KMS-11 (cell line): ENCODE measurements at regions not wholly inside any gene's neighbourhood (a gene's known extent, or its start where the extent isn't known, plus 50 kb on each side); places are given as distances from the start of the nearest gene placed in this dataset.

ENCODE experiments used
- H2AFZ ChIP-seq: fragments of 200-600 bp; sonication (generic); 2 replicates; pipeline ENCODE4 v1.6.1; 2016; ENCODE audit warnings: antibody characterized with exemption, mixed run types, low read depth
- H3K27ac ChIP-seq: fragments of 200-600 bp; sonication (generic); 2 replicates; pipeline ENCODE4 v1.6.1; 2016; ENCODE audit warnings: mild to moderate bottlenecking, mixed run types
- H3K27me3 ChIP-seq: fragments of 200-600 bp; sonication (generic); 2 replicates; pipeline ENCODE4 v1.6.1; 2017; ENCODE audit warnings: mild to moderate bottlenecking, low read depth, mixed run types, moderate library complexity; ENCODE audit not compliant: insufficient read depth
- H3K36me3 ChIP-seq: fragments of 200-600 bp; sonication (generic); 2 replicates; pipeline ENCODE4 v1.6.1; 2017; ENCODE audit warnings: mild to moderate bottlenecking, mixed run types; ENCODE audit not compliant: insufficient read depth
- H3K4me1 ChIP-seq: fragments of 200-600 bp; sonication (generic); 2 replicates; pipeline ENCODE4 v1.6.1; 2016; ENCODE audit warnings: mild to moderate bottlenecking, low read depth, mixed run types; ENCODE audit not compliant: poor library complexity, severe bottlenecking
- H3K4me2 ChIP-seq: fragments of 200-600 bp; sonication (generic); 2 replicates; pipeline ENCODE4 v1.7.0; 2016; ENCODE audit warnings: mild to moderate bottlenecking, mixed run types
- H3K4me3 ChIP-seq: fragments of 200-600 bp; sonication (generic); IDR thresholded peaks from 2 replicates; pipeline ENCODE4 v1.6.1; 2017; ENCODE audit warnings: low read depth, low read length, mixed read lengths; ENCODE audit not compliant: insufficient read depth
- H3K79me2 ChIP-seq: fragments of 200-600 bp; sonication (generic); 2 replicates; pipeline ENCODE4 v1.6.1; 2016; ENCODE audit warnings: low read depth, mixed run types; ENCODE audit not compliant: insufficient read depth
- H3K9ac ChIP-seq: fragments of 200-600 bp; sonication (generic); 2 replicates; pipeline ENCODE4 v1.6.1; 2016; ENCODE audit warnings: mild to moderate bottlenecking, mixed run types
- H4K20me1 ChIP-seq: fragments of 200-600 bp; sonication (generic); 2 replicates; pipeline ENCODE4 v1.6.1; 2016; ENCODE audit warnings: mild to moderate bottlenecking, mixed run types; ENCODE audit not compliant: insufficient read depth
- CTCF ChIP-seq: fragments of 200-600 bp; sonication (generic); conservative IDR thresholded peaks from 2 replicates; pipeline ENCODE4 v1.6.1; 2017; ENCODE audit warnings: low read depth, mild to moderate bottlenecking, antibody characterized with exemption, low read length, moderate library complexity, mixed read lengths

GRCh38 chr19:27892500-27892899 is 1320.5 kb downstream of the UQCRFS1 start:
- Histone ChIP-seq H3K9ac (no peak overlapping the region), H3K4me1 (no peaks in the 10 kb centered on the region), H3K4me2 (no peak overlapping the region), H3K4me3 (no peak overlapping the region), H3K27ac (no peak overlapping the region), H2AFZ (no peak overlapping the region), H3K27me3 (no peaks in the 10 kb centered on the region), H3K79me2 (no peaks in the 10 kb centered on the region), H3K36me3 (no peaks in the 10 kb centered on the region), H4K20me1 (no peaks in the 10 kb centered on the region)
- no peak for TF ChIP-seq CTCF

- H3K4me1 ChIP-seq, result no peaks in the 10 kb centered on the region
- H3K9ac ChIP-seq, result no peak overlapping the region
- H3K4me3 ChIP-seq, result no peak overlapping the region
- H3K79me2 ChIP-seq, result no peaks in the 10 kb centered on the region
- H3K4me2 ChIP-seq, result no peak overlapping the region
- H3K36me3 ChIP-seq, result no peaks in the 10 kb centered on the region
- TF ChIP-seq CTCF, result no peak
- H2AFZ ChIP-seq, result no peak overlapping the region
- H4K20me1 ChIP-seq, result no peaks in the 10 kb centered on the region
- H3K27ac ChIP-seq, result no peak overlapping the region
- H3K27me3 ChIP-seq, result no peaks in the 10 kb centered on the region
Observed at GRCh38 chr19:27891411-27891810, 1321.5 kb downstream of the UQCRFS1 start.

GRCh38 chr19:27890696-27891095 is 1322.3 kb downstream of the UQCRFS1 start:
- Histone ChIP-seq H3K9ac (no peak overlapping the region), H3K27ac (no peak overlapping the region), H3K4me1 (no peaks in the 10 kb centered on the region), H3K79me2 (no peaks in the 10 kb centered on the region), H3K4me3 (no peak overlapping the region), H3K27me3 (no peaks in the 10 kb centered on the region), H4K20me1 (no peaks in the 10 kb centered on the region), H3K4me2 (no peak overlapping the region), H2AFZ (no peak overlapping the region), H3K36me3 (no peaks in the 10 kb centered on the region)
- no peak for TF ChIP-seq CTCF

- Histone ChIP-seq H2AFZ (no peak overlapping the region), H3K4me1 (no peaks in the 10 kb centered on the region), H3K79me2 (no peaks in the 10 kb centered on the region), H3K9ac (no peak overlapping the region), H3K4me3 (no peak overlapping the region), H4K20me1 (no peaks in the 10 kb centered on the region), H3K4me2 (no peak overlapping the region), H3K27me3 (no peaks in the 10 kb centered on the region), H3K36me3 (no peaks in the 10 kb centered on the region), H3K27ac (no peak overlapping the region)
- no peak for TF ChIP-seq CTCF
Observed at GRCh38 chr19:27890206-27890605, 1322.7 kb downstream of the UQCRFS1 start.

GRCh38 chr19:27889156-27889555 is 1323.8 kb downstream of the UQCRFS1 start:
- no peaks in the 10 kb centered on the region for H3K79me2 ChIP-seq
- H3K4me3 ChIP-seq, result no peak overlapping the region
- H3K4me1 ChIP-seq, result no peaks in the 10 kb centered on the region
- no peak overlapping the region for H3K27ac ChIP-seq
- no peak overlapping the region for H3K4me2 ChIP-seq
- no peak overlapping the region for H2AFZ ChIP-seq
- TF ChIP-seq CTCF, result no peak
- no peaks in the 10 kb centered on the region for H3K27me3 ChIP-seq
- H3K36me3 ChIP-seq, result no peaks in the 10 kb centered on the region
- no peaks in the 10 kb centered on the region for H4K20me1 ChIP-seq
- H3K9ac ChIP-seq, result no peak overlapping the region
